CD4-positive, alpha-beta T cell treated with Interleukin-6 for 4 hours (primary cell): ENCODE measurements at regions not wholly inside any gene's neighbourhood (a gene's known extent, or its start where the extent isn't known, plus 50 kb on each side); places are given as distances from the start of the nearest gene placed in this dataset.

Experiments
- DNase-seq: peaks from one replicate; pipeline ENCODE4 v3.0.0-alpha.2; 2020; ENCODE audit warnings: mixed read lengths

GRCh38 chr1:14545422-14546025 is 53.0 kb upstream of the KAZN start:
- no peak for DNase-seq

DNA sequence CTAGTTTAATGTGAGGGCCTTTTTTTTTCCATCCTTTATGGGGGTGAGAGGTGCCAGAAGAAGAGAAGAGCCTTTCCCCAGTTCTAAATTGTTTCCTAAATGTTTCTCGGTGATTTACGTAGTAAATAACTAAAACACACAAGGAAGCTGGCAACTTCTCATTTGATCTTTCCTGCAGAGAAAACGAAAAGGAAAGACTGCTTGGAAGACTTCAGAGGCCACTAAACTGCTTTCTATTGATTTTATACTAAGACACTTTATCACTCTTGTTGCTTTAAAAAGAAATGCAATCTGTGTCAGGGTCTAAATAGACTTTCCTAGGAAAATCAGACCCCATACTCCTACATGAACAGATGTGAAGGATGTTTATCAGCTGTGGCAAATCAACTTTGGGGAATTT is 52.1 kb upstream of the KAZN start:
- DNase-seq: no peak
